Sigmoid colon (tissue), 6 donors: ENCODE measurements at regions not wholly inside any gene's neighbourhood (a gene's known extent, or its start where the extent isn't known, plus 50 kb on each side); places are given as distances from the start of the nearest gene placed in this dataset.

Experiments used
- DNase-seq: peaks from one replicate; pipeline ENCODE4 v3.0.0-alpha.2; 2019
- H3K27ac ChIP-seq, 4 donors: fragments of 200-600 bp; sonication (generic); one replicate each; pipeline ENCODE4 v1.5.1; 2016 to 2019; ENCODE audit warnings: mild to moderate bottlenecking in 1 of 4
- H3K27me3 ChIP-seq, 3 donors: fragments of 200-600 bp; sonication (generic); one replicate each; pipeline ENCODE4 v1.5.1; 2019; ENCODE audit warnings: mild to moderate bottlenecking in 1 of 3
- H3K36me3 ChIP-seq, 4 donors: fragments of 200-600 bp; sonication (generic); one replicate each; pipeline ENCODE4 v1.5.1; 2016 to 2019
- H3K4me1 ChIP-seq, 4 donors: fragments of 200-600 bp; sonication (generic); one replicate each; pipeline ENCODE4 v1.5.1; 2017 to 2019
- H3K4me3 ChIP-seq, 4 donors: fragments of 200-600 bp; sonication (generic); one replicate each; pipeline ENCODE4 v1.5.1; 2017 to 2019; ENCODE audit warnings: mild to moderate bottlenecking in 2 of 4, moderate library complexity in 1 of 4
- H3K9me3 ChIP-seq, 4 donors: fragments of 200-600 bp in 3 of 4; sonication (generic) in 3 of 4; one replicate each; pipeline versions ENCODE4 v1.5.1 to v1.6.1; 2013 to 2019
- EP300 ChIP-seq, 4 donors: sonication (generic); formaldehyde crosslinking; IDR thresholded peaks; one replicate each; pipeline ENCODE4 v1.6.1; 2017; ENCODE audit warnings: antibody characterized with exemption in 4 of 4
- POLR2A ChIP-seq, 2 donors: fragments of 450-650 bp; IDR thresholded peaks; one replicate each; pipeline ENCODE4 v1.6.1; 2016; ENCODE audit warnings: antibody characterized with exemption in 2 of 2, mild to moderate bottlenecking in 2 of 2, moderate library complexity in 2 of 2
- POLR2AphosphoS5 ChIP-seq, 4 donors: sonication (generic); formaldehyde crosslinking; IDR thresholded peaks; one replicate each; pipeline ENCODE4 v1.6.1; 2017; ENCODE audit warnings: antibody characterized with exemption in 4 of 4
- WGBS, 2 donors: extraction: QIAGEN DNeasy Blood & Tissue Kit; methylation state at CpG; one replicate each; pipeline ENCODE4 v1.1.7; 2013; 5-methylcytosine and 5-hydroxymethylcytosine counted together
- intact Hi-C: fragments of 100-400 bp; cut with DNase I; formaldehyde crosslinking; loops from one replicate; pipeline ENCODE4 v1.15.1; 2023
- TF ChIP-seq, protein P1 (sequence below), 4 experiments: fragments of 450-650 bp in 3 of 4; fragments of 200-600 bp in 1 of 4; IDR thresholded peaks; one replicate each; pipeline ENCODE4 v1.5.1; 2016 to 2019; ENCODE audit warnings: antibody characterized with exemption in 4 of 4, mild to moderate bottlenecking in 3 of 4, moderate library complexity in 2 of 4
- donor health status: healthy with polysubstance abuse.
- donor health status: healthy.

DNA sequence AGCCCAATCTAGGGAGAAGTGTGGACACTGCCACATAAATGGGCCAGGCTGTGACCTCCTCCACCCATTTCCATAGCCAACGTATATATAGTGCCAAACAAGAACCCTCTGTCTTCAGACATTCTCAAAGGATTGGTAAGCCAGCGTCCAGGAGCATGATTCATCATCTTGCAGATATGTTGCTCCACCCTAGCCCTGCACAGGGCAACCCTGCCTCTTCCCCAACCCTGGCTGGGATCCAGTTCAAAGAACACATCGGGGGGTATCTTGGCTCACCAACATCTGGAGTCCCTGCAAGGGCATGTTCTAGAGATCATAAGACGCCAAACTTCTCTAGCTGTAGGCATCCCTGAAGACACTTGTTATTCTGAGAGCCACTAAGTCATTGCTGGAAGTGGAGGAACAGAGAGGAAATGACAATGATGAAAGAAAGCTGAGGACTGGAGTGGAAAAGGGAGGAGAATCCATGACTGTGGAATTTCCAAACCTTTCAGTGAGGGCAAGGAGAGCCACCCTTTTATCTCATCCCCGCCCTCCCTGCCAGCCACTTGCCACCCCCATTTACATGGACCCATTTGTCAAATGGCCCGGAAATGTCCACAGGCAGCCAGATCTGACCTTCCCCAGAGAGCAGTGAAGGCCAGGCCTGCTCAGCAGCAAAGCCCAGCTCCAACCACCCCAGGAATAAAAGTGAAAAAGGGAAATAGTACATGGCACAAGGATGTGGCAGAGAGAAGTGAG lies 144.1 kb upstream of the CTTNBP2NL start:
- WGBS, 2 donors, result 76 to 85% methylated on average over 6 of the region's 6 CpGs

GRCh38 chr1:112253366-112253765 lies 142.6 kb upstream of the CTTNBP2NL start:
- H3K4me1 ChIP-seq, result no peaks in the 10 kb centered on the region
- no peaks in the 10 kb centered on the region for H3K27me3 ChIP-seq
- intact Hi-C loops, result no loop called here
- H3K36me3 ChIP-seq, result no peaks in the 10 kb centered on the region
- TF ChIP-seq POLR2A (IDR thresholded peaks at IDR 0.05), result no peak
- TF ChIP-seq EP300 (IDR thresholded peaks at IDR 0.05), result no peak
- TF ChIP-seq POLR2AphosphoS5 (IDR thresholded peaks at IDR 0.05), result no peak
- TF ChIP-seq, protein P1, sequence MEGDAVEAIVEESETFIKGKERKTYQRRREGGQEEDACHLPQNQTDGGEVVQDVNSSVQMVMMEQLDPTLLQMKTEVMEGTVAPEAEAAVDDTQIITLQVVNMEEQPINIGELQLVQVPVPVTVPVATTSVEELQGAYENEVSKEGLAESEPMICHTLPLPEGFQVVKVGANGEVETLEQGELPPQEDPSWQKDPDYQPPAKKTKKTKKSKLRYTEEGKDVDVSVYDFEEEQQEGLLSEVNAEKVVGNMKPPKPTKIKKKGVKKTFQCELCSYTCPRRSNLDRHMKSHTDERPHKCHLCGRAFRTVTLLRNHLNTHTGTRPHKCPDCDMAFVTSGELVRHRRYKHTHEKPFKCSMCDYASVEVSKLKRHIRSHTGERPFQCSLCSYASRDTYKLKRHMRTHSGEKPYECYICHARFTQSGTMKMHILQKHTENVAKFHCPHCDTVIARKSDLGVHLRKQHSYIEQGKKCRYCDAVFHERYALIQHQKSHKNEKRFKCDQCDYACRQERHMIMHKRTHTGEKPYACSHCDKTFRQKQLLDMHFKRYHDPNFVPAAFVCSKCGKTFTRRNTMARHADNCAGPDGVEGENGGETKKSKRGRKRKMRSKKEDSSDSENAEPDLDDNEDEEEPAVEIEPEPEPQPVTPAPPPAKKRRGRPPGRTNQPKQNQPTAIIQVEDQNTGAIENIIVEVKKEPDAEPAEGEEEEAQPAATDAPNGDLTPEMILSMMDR (IDR thresholded peaks at IDR 0.05), result no peak
- no peak for DNase-seq
- no peak overlapping the region for H3K27ac ChIP-seq
- no peak overlapping the region for H3K4me3 ChIP-seq
- H3K9me3 ChIP-seq, result no peaks in the 10 kb centered on the region
- 42 to 47% methylated on average over 2 of the region's 2 CpGs for WGBS, 2 donors

More for the DNA sequence above, 144.1 kb upstream of the CTTNBP2NL start:
- H3K27me3 ChIP-seq, result no peaks in the 10 kb centered on the region
- no peak overlapping the region for H3K27ac ChIP-seq
- H3K4me1 ChIP-seq, result no peaks in the 10 kb centered on the region
- no peaks in the 10 kb centered on the region for H3K36me3 ChIP-seq
- no peaks in the 10 kb centered on the region for H3K9me3 ChIP-seq
- DNase-seq, result no peak
- intact Hi-C loops, result no loop called here
- TF ChIP-seq POLR2AphosphoS5 (IDR thresholded peaks at IDR 0.05), result no peak
- TF ChIP-seq, protein P1 (IDR thresholded peaks at IDR 0.05), result no peak
- TF ChIP-seq POLR2A (IDR thresholded peaks at IDR 0.05), result no peak
- TF ChIP-seq EP300 (IDR thresholded peaks at IDR 0.05), result no peak
- no peak overlapping the region for H3K4me3 ChIP-seq

GRCh38 chr1:112255080-112255479 lies 140.9 kb upstream of the CTTNBP2NL start:
- H3K4me3 ChIP-seq, result no peak overlapping the region
- H3K36me3 ChIP-seq, result no peaks in the 10 kb centered on the region
- no peaks in the 10 kb centered on the region for H3K4me1 ChIP-seq
- no peak for DNase-seq
- 88 to 91% methylated on average over 1 of the region's 1 CpG for WGBS, 2 donors
- no peak overlapping the region for H3K27ac ChIP-seq
- no peaks in the 10 kb centered on the region for H3K27me3 ChIP-seq
- intact Hi-C loops, result no loop called here
- no peaks in the 10 kb centered on the region for H3K9me3 ChIP-seq
- TF ChIP-seq POLR2AphosphoS5 (IDR thresholded peaks at IDR 0.05) (no peak), EP300 (IDR thresholded peaks at IDR 0.05) (no peak), POLR2A (IDR thresholded peaks at IDR 0.05) (no peak)
- TF ChIP-seq, protein P1 (IDR thresholded peaks at IDR 0.05), result no peak

GRCh38 chr1:112256411-112256810 lies 139.6 kb upstream of the CTTNBP2NL start:
- WGBS, 2 donors, result 68 to 76% methylated on average over 1 of the region's 1 CpG
- no peak overlapping the region for H3K4me3 ChIP-seq
- intact Hi-C loops, result no loop called here

More at GRCh38 chr1:112256411-112256810, 139.6 kb upstream of the CTTNBP2NL start:
- Histone ChIP-seq H3K27me3 (no peaks in the 10 kb centered on the region), H3K27ac (peak overlapping the region in 1 of 4 donors; percentile 21), H3K36me3 (no peaks in the 10 kb centered on the region), H3K4me1 (no peaks in the 10 kb centered on the region), H3K9me3 (no peaks in the 10 kb centered on the region)
- TF ChIP-seq POLR2AphosphoS5 (IDR thresholded peaks at IDR 0.05) (peak; percentile 15 to 39 (median 28)), EP300 (IDR thresholded peaks at IDR 0.05) (no peak), POLR2A (IDR thresholded peaks at IDR 0.05) (no peak)
- TF ChIP-seq, protein P1 (IDR thresholded peaks at IDR 0.05), result no peak
- no peak for DNase-seq
